Left lobe of liver (tissue), 2 donors: ENCODE measurements at regions not wholly inside any gene's neighbourhood (a gene's known extent, or its start where the extent isn't known, plus 50 kb on each side); places are given as distances from the start of the nearest gene placed in this dataset.
"Not testable (repeated sequence)": the region's sequence is repeated elsewhere in the genome, so short reads cannot be mapped to it uniquely, and the experiment has no call there.

Source experiments
- ATAC-seq: fragments of 200-7000 bp; cut with Tn5 transposase; one replicate; pipeline ENCODE4 v1.9.1; 2020; ENCODE audit warnings: mild to moderate bottlenecking, moderate library complexity
- DNase-seq: peaks from one replicate; pipeline ENCODE4 v3.0.0-alpha.2; 2020; ENCODE audit warnings: low spot score
- donor health status: DM: no; HTN: no; CAD: no; lungs with moderate emphysema.
- donor health status: DM: no; HTN: yes; CAD: no.

- DNase-seq, ATAC-seq: not testable (repeated sequence)
These were observed 223.7 kb upstream of the ANKRD20A1 start for GRCh38 chr9:67635067-67635466.

GRCh38 chr9:67611900-67612299 lies 246.8 kb upstream of the ANKRD20A1 start:
- not testable (repeated sequence) for DNase-seq, ATAC-seq

- not testable (repeated sequence) for DNase-seq
These were observed 248.9 kb upstream of the ANKRD20A1 start for GRCh38 chr9:67609872-67610271.

GRCh38 chr9:67609435-67609834 lies 249.3 kb upstream of the ANKRD20A1 start:
- not testable (repeated sequence) for ATAC-seq

More at GRCh38 chr9:67609872-67610271, 248.9 kb upstream of the ANKRD20A1 start:
- ATAC-seq, result not testable (repeated sequence)

GRCh38 chr9:67605113-67605512 lies 253.6 kb upstream of the ANKRD20A1 start:
- not testable (repeated sequence) for ATAC-seq, DNase-seq

More at GRCh38 chr9:67609435-67609834, 249.3 kb upstream of the ANKRD20A1 start:
- DNase-seq, result not testable (repeated sequence)

- not testable (repeated sequence) for ATAC-seq
- peak; percentile 59 for DNase-seq
These were observed 255.1 kb upstream of the ANKRD20A1 start for GRCh38 chr9:67603609-67604008.

- not testable (repeated sequence) for DNase-seq
These were observed 266.3 kb upstream of the ANKRD20A1 start for GRCh38 chr9:67592424-67592823.

GRCh38 chr9:67555874-67556273 lies 302.9 kb upstream of the ANKRD20A1 start:
- not testable (repeated sequence) for DNase-seq, ATAC-seq

More at GRCh38 chr9:67592424-67592823, 266.3 kb upstream of the ANKRD20A1 start:
- ATAC-seq, result not testable (repeated sequence)

GRCh38 chr9:67550044-67550443 lies 308.7 kb upstream of the ANKRD20A1 start:
- ATAC-seq, DNase-seq: not testable (repeated sequence)

- ATAC-seq, DNase-seq: not testable (repeated sequence)
These were observed 328.9 kb upstream of the ANKRD20A1 start for GRCh38 chr9:67529834-67530233.

- not testable (repeated sequence) for ATAC-seq, DNase-seq
These were observed 341.8 kb upstream of the ANKRD20A1 start for GRCh38 chr9:67516938-67517337.

GRCh38 chr9:67514587-67514986 lies 344.1 kb upstream of the ANKRD20A1 start:
- not testable (repeated sequence) for ATAC-seq

GRCh38 chr9:67503728-67504369 lies 354.9 kb upstream of the ANKRD20A1 start:
- not testable (repeated sequence) for DNase-seq, ATAC-seq

More at GRCh38 chr9:67514587-67514986, 344.1 kb upstream of the ANKRD20A1 start:
- not testable (repeated sequence) for DNase-seq

GRCh38 chr9:67492028-67492427 lies 366.7 kb upstream of the ANKRD20A1 start:
- ATAC-seq, DNase-seq: not testable (repeated sequence)

GRCh38 chr9:67477465-67477864 lies 381.3 kb upstream of the ANKRD20A1 start:
- not testable (repeated sequence) for DNase-seq, ATAC-seq

GRCh38 chr9:67470739-67471138 lies 388.0 kb upstream of the ANKRD20A1 start:
- not testable (repeated sequence) for ATAC-seq

GRCh38 chr9:67468326-67468725 lies 390.4 kb upstream of the ANKRD20A1 start:
- not testable (repeated sequence) for ATAC-seq, DNase-seq

More at GRCh38 chr9:67470739-67471138, 388.0 kb upstream of the ANKRD20A1 start:
- DNase-seq, result not testable (repeated sequence)

- DNase-seq, ATAC-seq: not testable (repeated sequence)
These were observed 396.7 kb upstream of the ANKRD20A1 start for GRCh38 chr9:67461796-67462757.

- DNase-seq, ATAC-seq: not testable (repeated sequence)
These were observed 405.8 kb upstream of the ANKRD20A1 start for GRCh38 chr9:67452941-67453340.

- not testable (repeated sequence) for ATAC-seq
These were observed 416.4 kb upstream of the ANKRD20A1 start for GRCh38 chr9:67442313-67442712.

GRCh38 chr9:67437011-67437410 lies 421.7 kb upstream of the ANKRD20A1 start:
- DNase-seq, ATAC-seq: not testable (repeated sequence)

More at GRCh38 chr9:67442313-67442712, 416.4 kb upstream of the ANKRD20A1 start:
- not testable (repeated sequence) for DNase-seq
